ENCODE measurements at regions not wholly inside any gene's neighbourhood (a gene's known extent, or its start where the extent isn't known, plus 50 kb on each side); places are given as distances from the start of the nearest gene placed in this dataset.

- H3K4me3 ChIP-seq = no peak overlapping the region
- H3K27ac ChIP-seq = no peak overlapping the region
These were observed 303.2 kb downstream of the OSTF1 start for GRCh38 chr9:75391497-75391896.

- no peak overlapping the region for H3K27ac ChIP-seq
- H3K4me3 ChIP-seq = no peak overlapping the region
These were observed 307.0 kb downstream of the OSTF1 start for GRCh38 chr9:75395336-75395735.

GRCh38 chr9:75397836-75398235, 309.5 kb downstream of the OSTF1 start:
- H3K27ac ChIP-seq = no peak overlapping the region
- no peak overlapping the region for H3K4me3 ChIP-seq

GRCh38 chr9:75408391-75408790, 320.1 kb downstream of the OSTF1 start:
- Histone ChIP-seq H3K27ac (no peak overlapping the region), H3K4me3 (no peak overlapping the region)

- Histone ChIP-seq H3K27ac (no peak overlapping the region), H3K4me3 (no peak overlapping the region)
These were observed 322.1 kb downstream of the OSTF1 start for GRCh38 chr9:75410405-75410804.

GRCh38 chr9:75414371-75415160, 326.3 kb downstream of the OSTF1 start:
- no peak overlapping the region for H3K27ac ChIP-seq
- no peak overlapping the region for H3K4me3 ChIP-seq

- Histone ChIP-seq H3K4me3 (no peak overlapping the region), H3K27ac (no peak overlapping the region)
These were observed 329.2 kb downstream of the OSTF1 start for GRCh38 chr9:75417471-75417870.

- H3K4me3 ChIP-seq = no peak overlapping the region
- H3K27ac ChIP-seq = no peak overlapping the region
These were observed 330.2 kb downstream of the OSTF1 start for GRCh38 chr9:75418518-75418917.

GRCh38 chr9:75422944-75423522, 334.7 kb downstream of the OSTF1 start:
- no peak overlapping the region for H3K4me3 ChIP-seq
- H3K27ac ChIP-seq = no peak overlapping the region

- Histone ChIP-seq H3K27ac (no peak overlapping the region), H3K4me3 (no peak overlapping the region)
These were observed 341.5 kb downstream of the OSTF1 start for GRCh38 chr9:75429531-75430475.

- peak overlapping the region in 5 of 21 experiments; percentile 40 to 70 (median 51) for H3K27ac ChIP-seq
- no peak overlapping the region for H3K4me3 ChIP-seq
These were observed 343.1 kb downstream of the OSTF1 start for GRCh38 chr9:75431375-75431774.

- H3K27ac ChIP-seq = peak overlapping the region in 3 of 21 experiments; percentile 51 to 70 (median 54)
- no peak overlapping the region for H3K4me3 ChIP-seq
These were observed 344.1 kb downstream of the OSTF1 start for GRCh38 chr9:75432386-75432785.

GRCh38 chr9:75432888-75433287, 344.6 kb downstream of the OSTF1 start:
- Histone ChIP-seq H3K4me3 (no peak overlapping the region), H3K27ac (peak overlapping the region in 2 of 21 experiments; percentile 14 to 70)

GRCh38 chr9:75438716-75439115, 350.4 kb downstream of the OSTF1 start:
- H3K27ac ChIP-seq = peak overlapping the region in 1 of 21 experiments; percentile 11
- H3K4me3 ChIP-seq = no peak overlapping the region

GRCh38 chr9:75440914-75441313, 352.6 kb downstream of the OSTF1 start:
- peak overlapping the region in 4 of 21 experiments; percentile 23 to 62 (median 60) for H3K27ac ChIP-seq
- H3K4me3 ChIP-seq = no peak overlapping the region

- Histone ChIP-seq H3K4me3 (no peak overlapping the region), H3K27ac (peak overlapping the region in 1 of 21 experiments; percentile 40)
These were observed 356.8 kb downstream of the OSTF1 start for GRCh38 chr9:75445144-75445543.

- peak overlapping the region in 5 of 21 experiments; percentile 2 to 77 (median 49) for H3K27ac ChIP-seq
These were observed 359.0 kb downstream of the OSTF1 start for GRCh38 chr9:75447281-75447680.

GRCh38 chr9:75448281-75448680, 360.0 kb downstream of the OSTF1 start:
- Histone ChIP-seq H3K4me3 (no peak overlapping the region), H3K27ac (peak overlapping the region in 4 of 21 experiments; percentile 17 to 77 (median 52))

More at GRCh38 chr9:75447281-75447680, 359.0 kb downstream of the OSTF1 start:
- H3K4me3 ChIP-seq = no peak overlapping the region

GRCh38 chr9:75448955-75449354, 360.6 kb downstream of the OSTF1 start:
- H3K4me3 ChIP-seq = no peak overlapping the region
- H3K27ac ChIP-seq = peak overlapping the region in 6 of 21 experiments; percentile 17 to 49 (median 32)

GRCh38 chr9:75451045-75451444, 362.7 kb downstream of the OSTF1 start:
- no peak overlapping the region for H3K4me3 ChIP-seq
- peak overlapping the region in 5 of 21 experiments; percentile 16 to 51 (median 29) for H3K27ac ChIP-seq
